ENCODE measurements at regions not wholly inside any gene's neighbourhood (a gene's known extent, or its start where the extent isn't known, plus 50 kb on each side); places are given as distances from the start of the nearest gene placed in this dataset.
"Not testable (repeated sequence)": the region's sequence is repeated elsewhere in the genome, so short reads cannot be mapped to it uniquely, and the experiment has no call there.

DNA sequence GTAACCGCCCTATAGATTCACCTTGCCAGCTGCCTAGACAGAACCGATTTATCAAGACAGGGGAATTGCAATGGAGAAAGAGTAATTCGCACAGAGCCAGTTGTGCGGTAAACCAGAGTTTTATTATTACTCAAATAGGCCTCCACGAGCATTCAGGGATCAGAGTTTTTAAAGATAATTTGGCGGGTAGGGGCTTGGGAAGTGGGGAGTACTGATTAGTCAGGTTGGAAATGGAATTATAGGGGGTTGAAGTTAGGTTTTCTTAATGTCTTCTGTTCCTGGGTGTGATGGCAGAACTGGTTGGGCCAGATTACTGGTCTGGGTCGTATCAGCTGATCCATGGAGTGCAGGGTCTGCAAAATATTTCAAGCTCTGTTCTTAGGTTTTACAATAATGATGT lies 756.9 kb upstream of the ADGRB3 start:
- not testable (repeated sequence) for DNase-seq (ENCODE audit: low read depth)

DNA sequence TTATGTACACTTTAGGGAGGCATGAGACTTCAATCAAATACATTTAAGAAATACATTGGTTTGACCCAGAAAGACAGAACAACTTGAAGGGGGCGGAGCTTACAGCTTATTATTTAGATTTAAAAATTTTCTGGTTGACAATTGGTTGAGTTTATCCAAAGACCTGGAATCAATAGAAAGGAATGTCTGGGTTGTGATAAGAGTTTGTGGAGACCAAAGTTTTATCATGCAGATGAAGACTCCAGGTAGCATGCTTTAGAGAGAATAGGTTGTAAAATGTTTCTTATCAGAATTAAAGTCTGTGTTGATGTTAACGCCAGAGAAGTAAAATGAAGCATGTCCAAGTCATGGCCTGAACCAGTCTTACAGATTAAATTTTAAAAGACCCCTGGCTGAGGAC lies 757.8 kb upstream of the ADGRB3 start:
- no peak for DNase-seq (ENCODE audit: low read depth)

DNA sequence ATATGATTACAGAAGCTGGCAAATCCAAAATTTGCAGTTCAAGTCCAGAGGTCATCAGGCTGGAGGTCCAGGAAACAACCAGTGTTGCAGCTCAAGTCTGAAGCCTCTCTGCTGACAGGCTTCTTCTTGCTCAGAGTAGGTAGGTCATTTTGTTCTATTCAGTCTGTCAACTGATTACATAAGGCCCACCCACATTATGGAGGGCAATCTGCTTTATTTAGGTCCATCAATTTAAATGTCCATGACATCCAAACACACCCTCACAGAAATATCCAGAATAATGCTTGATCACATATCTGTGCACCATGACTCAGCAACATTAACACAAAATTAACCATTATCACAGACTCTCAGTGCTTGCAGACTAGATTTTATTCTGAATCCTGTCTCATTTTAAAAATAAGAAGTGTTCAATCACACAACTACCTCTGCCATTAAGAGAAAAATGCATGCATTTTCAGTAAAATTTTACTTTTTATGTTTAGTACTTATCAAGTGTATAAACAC lies 759.2 kb upstream of the ADGRB3 start:
- peak; percentile 5 for DNase-seq (ENCODE audit: low read depth)

DNA sequence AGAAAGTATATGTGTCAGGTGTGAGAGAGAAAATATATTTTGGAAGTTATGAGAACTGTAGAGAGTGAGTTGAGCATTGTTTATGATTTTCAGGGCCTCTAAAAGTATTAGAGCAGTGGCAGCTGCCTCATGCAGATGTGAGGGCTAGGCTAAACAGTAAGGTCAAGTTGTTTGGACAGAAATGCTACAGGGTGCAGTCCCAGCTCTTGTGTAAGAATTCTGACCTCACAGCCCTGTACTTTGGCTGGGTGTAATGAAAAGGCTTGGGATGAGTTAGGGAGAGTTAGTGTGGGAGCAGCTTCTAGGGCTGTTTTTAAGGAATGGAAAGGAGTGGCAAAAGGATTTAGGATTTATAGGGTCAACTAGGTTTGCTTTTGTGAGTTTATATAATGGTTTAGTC lies 764.8 kb upstream of the ADGRB3 start:
- peak; percentile 9 for DNase-seq (ENCODE audit: low read depth)

DNA sequence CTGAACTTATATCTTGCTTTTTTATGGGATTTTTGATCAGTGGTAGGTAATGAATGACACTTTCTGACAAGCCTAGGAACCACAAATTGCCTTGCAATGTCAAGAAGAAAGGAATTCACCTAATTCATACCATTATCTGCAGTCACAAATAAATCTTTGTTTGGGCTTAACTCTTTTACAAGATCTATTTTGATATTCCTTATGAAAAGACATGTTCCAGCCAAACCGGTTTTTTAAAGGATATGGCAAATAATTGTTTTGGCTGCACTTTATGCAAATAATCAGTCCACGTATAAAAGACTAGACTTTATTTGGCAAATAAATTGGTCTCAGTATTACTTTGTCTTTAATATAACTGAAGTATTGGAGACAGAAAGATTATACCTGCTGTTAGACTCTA lies 771.7 kb upstream of the ADGRB3 start:
- no peak for DNase-seq (ENCODE audit: low read depth)

DNA sequence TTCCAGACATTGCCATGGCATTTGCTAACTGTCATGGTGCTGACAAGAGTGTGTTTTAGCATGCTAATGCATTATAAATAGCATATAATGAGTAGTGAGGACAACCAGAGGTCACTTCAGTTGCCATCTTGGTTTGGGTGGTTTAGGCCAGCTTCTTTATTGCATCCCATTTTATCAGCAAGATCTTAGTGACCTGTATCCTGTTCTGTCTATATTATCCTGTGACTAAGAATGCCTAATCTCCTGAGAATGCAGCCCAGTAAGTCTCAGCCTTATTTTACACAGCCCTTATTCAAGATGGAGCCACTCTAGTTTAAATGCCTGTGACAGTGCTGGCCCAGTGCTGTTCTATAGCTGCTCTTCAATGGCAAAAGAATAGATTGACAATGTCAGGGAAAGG lies 781.0 kb upstream of the ADGRB3 start:
- no peak for DNase-seq (ENCODE audit: low read depth)

DNA sequence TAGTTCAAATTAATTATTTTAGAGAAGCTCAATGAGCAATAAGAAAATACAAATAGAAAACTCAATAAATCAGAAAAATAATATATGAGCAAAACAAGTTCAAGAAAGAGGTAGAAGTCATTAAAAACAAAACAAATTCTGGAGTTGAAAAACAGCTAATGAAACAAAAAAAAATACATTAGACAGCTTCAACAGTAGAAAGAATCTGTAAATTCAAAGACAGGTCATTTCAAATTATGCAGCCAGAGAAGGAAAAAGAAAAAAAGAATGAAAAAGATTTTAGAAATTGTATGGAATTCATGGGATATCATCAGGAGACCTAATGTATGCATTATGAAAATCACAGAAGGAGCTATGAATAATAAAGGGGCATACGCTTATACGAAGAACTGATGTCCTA lies 795.3 kb upstream of the ADGRB3 start:
- DNase-seq (ENCODE audit: low read depth) = no peak

DNA sequence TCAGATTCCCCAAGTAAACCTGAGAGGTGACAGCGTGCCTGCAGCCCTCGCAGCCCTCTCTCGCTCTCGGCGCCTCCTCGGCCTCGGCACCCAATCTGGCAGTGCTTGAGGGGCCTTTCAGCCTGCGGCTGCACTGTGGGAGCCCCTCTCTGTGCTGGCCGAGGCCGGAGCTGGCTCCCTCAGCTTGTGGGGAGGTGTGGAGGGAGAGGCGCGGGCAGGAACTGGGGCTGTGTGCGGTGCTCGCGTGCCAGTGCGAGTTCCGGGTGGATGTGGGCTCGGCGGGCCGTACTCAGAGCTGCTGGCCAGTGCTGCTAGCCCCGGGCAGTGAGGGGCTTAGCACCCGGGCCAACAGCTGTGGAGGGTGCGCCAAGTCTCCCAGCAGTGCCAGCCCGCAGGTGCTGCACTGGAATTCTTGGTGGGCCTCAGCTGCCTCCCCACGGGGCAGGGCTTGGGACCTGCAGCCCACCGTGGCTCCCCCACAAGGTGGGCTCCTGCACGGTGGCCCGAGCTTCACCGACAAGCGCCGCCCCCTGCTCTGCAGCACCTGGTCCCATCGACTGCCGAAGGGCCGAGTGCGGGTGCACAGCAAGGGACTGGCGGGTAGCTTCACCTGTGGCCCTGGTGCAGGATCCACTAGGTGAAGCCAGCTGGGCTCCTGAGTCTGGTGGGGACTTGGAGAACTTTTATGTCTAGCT lies 809.7 kb upstream of the ADGRB3 start:
- DNase-seq (ENCODE audit: low read depth) = no peak

DNA sequence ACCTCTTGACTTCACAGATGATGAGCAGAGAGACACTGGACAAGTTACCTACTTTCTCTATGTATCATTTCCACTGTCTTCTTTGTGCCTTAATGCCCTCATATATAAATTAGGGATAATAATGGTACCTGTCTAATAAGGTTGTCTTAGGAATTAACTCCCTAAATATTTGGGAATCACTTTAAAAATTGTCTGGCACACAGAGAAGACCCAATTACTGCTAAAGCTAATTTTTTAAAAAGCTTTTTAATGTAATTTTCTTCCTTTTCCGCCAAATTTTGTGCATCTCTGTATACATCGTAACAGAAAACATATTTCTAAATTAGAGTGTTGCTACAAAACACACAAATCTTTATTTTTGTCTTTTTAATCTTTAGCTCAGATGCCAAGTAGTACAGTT lies 816.8 kb upstream of the ADGRB3 start:
- no peak for DNase-seq (ENCODE audit: low read depth)

DNA sequence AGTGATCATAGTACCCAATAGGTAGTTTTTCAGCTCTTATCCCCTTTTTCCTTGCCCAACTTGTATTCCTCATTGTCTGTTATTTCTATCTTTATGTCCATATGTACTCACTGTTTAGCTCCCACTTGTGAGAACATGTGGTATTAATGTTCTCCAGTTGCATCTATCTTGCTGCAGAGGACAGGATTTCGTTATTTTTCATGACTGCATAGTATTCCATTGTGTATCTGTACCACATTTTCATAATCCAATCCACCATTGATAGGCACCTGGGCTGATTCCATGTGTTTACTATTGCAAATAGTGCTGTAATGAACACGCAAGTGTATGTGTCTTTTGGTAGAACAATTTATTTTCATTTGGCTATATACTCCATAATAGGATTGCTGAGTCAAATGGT lies 819.5 kb upstream of the ADGRB3 start:
- DNase-seq (ENCODE audit: low read depth) = no peak

DNA sequence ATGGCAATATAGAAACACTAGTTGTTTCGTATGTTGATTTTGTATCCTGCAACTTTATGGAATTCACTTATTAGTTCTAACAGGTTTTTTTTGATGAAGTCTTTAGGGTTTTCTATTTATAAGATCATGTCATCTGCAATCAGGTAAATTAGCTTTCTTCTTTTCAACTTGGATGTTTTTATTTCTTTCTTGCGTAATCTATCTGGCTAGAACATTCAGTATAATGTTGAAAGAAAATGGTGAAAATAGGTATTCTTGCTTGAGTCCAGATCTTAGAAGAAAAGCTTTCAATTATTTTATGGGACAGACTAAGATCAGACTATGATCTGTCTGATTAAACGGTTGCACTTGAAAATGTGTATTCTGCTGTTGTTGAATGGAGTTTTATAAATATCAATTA lies 820.8 kb upstream of the ADGRB3 start:
- no peak for DNase-seq (ENCODE audit: low read depth)

DNA sequence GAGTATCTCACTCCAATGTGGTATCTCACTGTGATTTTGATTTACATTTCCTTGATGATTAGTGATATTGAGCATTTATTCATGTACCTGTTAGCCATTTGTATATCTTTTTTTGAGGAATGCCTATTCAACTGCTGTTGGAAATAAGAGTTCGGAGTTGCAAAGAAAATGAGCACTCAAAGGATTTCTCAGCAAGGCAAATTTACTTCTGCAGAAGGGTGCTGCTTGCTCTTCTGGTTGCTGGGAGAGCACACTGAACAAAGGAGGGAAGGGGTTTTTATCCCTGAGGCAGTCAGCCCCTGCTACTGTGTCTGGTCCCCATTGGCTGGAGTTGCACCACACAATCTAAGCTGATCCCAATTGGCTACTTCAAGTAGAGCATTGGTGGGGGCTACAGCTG lies 822.4 kb upstream of the ADGRB3 start:
- no peak for DNase-seq (ENCODE audit: low read depth)

DNA sequence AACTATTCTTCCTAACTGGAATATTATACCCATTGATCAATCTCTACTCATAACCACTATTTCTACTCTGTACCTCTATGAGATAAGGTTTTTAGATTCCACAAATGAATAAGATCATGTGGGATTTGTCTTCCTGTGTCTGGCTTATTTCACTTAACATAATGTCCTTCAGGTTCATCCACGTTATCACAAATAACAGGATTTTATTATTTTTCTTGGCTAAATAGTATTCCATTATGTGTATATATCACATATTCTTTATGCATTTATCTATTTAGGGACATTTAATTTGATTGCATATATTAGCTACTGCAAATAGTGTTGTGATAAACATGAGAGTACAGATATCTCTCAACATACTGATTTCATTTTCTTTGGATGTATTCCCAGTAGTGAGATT lies 823.0 kb upstream of the ADGRB3 start:
- no peak for DNase-seq (ENCODE audit: low read depth)

DNA sequence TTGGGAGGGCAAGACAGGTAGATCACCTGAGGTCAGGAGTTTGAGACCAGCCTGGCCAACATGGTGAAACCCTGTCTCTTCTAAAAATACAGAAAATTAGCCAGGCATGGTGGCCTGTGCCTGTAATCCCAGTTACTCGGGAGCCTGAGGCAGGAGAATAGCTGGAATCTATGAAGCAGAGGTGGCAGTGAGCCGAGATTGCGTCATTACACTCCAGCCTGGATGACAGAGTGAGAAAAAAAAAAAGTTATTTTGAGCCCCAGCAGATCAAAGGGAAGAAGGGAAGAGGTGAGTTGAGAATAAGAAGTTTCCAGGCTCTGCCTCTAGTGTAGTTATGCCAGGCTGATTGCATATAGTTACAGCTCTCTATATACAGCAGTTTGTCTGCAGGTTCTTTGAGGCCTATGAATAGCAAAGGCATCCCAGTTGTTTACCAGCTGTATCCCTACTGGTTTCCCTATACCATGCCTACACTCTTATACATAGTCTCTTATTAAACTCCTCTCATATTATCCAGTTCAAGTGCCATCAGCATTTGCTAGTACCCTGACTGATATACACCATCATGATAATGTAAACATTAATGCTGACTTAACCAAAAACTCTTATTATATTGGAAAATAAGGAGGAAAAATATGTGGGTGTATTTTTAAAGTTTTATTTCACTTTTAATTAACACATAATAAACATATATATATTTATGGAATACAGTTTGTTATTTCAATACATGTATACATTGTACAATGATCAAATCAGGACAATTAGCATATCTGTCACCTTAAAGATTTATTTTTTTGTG lies 823.6 kb upstream of the ADGRB3 start:
- DNase-seq (ENCODE audit: low read depth) = no peak

DNA sequence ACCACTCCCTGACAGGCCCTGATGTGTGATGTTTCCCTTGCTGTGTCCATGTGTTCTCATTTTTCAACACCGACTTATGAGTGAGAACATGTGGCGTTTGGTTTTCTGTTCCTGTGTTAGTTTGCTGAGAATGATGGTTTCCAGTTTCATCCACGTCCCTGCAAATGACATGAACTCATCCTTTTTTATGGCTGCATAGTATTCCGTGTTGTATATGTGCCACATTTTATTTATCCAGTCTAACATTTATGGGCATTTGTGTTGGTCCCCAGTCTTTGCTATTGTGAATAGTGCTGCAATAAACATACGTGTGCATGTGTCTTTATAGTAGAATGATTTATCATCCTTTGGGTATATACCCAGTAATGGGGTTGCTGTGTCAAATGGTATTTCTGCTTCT lies 830.3 kb upstream of the ADGRB3 start:
- not testable (repeated sequence) for DNase-seq (ENCODE audit: low read depth)

DNA sequence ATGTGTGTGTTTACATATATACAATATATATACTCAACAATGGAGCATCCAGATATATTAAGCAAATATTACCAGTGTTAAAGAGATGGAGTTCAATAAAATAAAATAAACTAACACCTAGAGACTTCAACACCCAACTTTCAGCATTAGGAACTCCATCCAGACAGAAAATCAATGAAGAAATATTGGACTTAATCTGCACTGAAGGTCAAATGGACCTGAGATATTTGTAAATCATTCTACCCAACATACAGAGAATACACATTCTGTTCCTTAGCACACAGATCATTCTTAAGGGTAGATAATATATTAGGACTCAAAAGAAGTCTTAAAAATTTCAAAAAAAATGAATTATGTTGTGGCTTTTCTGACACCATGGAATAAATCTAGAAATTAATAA lies 832.3 kb upstream of the ADGRB3 start:
- no peak for DNase-seq (ENCODE audit: low read depth)

DNA sequence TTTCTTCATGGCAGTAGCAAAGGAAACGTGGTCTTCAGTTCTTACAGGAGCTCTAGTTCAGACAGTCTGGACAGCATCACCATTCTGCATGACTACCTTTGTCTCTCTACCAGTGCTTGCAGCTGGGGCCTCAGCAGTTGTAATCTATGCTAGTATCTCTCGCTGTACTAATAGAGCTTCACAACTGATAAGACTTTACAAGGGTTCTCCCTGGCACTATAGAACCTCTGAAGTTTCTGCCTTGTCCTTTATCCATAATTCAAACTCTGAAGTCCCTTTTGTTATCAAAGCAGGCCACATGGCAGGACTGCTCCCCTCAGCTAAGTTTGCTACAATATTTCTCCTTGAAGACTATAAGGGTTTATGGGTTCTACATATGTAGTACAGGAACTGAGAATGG lies 842.1 kb upstream of the ADGRB3 start:
- no peak for DNase-seq (ENCODE audit: low read depth)

DNA sequence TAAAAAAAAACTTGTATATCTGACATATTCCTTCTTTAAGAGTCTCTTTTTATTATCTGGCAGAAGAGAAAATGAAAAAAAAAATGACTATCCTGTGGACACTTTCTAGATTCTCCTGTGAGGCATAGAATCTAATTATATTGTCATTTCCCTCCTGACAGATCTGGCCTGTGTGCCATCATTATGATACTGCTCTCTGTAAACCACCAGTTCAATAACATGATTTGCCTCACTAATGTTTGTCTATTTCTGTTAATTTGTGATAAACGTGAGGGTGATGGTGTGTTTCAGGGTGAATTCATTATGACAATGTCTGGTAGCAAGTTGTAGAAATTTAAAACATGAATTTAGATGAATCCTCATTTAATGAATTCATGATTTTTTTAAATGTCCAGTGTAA lies 844.5 kb upstream of the ADGRB3 start:
- no peak for DNase-seq (ENCODE audit: low read depth)

DNA sequence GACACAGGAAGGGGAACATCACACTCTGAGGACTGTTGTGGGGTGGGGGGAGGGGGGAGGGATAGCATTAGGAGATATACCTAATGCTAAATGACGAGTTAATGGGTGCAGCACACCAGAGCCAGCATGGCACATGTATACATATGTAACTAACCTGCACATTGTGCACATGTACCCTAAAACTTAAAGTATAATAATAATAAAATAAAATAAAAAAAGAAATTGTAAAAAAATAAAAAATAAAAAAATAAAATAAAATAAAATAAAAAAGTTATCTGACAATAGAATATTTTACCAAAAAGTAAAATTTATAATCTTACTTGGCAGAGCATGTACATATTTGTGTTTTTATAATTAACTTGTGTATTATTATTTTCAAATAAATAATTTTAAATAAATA lies 848.0 kb upstream of the ADGRB3 start:
- DNase-seq (ENCODE audit: low read depth) = not testable (repeated sequence)

DNA sequence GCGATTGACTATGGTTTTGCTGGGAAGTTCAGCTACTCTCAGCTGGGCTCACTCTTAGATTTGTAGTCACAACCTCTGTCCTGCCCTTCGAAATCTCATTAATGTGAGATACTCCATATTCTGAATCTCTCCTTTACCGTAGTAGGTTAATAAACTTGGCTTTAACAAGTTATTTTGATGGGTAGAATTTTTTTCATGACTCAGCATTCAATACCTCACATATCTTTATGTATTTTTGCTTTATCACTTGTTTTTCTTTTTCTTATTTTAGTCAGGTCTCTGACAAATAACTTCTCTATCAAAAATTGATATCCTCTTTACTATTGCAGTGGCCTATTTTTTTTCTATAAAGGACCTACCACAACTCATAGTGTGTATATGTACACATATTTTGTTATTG lies 855.2 kb upstream of the ADGRB3 start:
- no peak for DNase-seq (ENCODE audit: low read depth)

DNA sequence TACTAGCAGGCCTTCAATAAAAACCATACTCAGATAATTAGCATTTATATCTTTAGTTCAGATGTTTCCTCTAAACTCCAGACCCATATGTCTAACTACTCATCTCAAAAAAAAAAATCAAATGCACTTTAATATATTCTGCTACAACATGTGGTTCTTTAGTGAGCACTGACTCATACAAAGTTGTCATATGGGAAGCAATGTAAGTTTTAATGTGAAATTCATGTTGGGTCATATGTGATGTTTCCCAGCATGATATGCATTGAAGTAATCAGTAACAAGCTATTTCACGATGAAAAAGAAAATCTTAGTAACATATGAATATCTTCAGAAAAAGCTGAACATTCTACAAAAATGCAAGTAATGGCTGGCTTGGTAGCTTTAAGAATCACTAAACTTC lies 859.7 kb upstream of the ADGRB3 start:
- no peak for DNase-seq (ENCODE audit: low read depth)

DNA sequence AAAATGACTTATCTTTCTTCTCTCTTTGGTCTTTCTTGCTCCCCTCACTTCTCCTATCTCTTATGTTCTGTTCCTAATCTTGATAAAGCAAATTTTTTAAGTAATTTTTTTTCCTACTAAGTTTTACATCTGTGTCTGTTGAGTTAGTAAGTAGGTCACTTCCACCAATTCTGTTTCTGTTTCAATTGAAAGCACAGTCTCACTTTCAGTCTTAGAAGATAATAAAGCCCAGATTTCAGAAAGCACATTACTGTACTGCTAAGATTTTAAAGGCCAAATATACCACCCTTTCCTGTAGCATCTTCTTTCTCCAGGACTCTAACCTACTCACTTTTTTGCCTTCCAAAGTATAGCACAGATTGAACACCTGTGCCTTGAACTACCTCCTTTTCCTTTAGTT lies 866.1 kb upstream of the ADGRB3 start:
- DNase-seq (ENCODE audit: low read depth) = no peak

DNA sequence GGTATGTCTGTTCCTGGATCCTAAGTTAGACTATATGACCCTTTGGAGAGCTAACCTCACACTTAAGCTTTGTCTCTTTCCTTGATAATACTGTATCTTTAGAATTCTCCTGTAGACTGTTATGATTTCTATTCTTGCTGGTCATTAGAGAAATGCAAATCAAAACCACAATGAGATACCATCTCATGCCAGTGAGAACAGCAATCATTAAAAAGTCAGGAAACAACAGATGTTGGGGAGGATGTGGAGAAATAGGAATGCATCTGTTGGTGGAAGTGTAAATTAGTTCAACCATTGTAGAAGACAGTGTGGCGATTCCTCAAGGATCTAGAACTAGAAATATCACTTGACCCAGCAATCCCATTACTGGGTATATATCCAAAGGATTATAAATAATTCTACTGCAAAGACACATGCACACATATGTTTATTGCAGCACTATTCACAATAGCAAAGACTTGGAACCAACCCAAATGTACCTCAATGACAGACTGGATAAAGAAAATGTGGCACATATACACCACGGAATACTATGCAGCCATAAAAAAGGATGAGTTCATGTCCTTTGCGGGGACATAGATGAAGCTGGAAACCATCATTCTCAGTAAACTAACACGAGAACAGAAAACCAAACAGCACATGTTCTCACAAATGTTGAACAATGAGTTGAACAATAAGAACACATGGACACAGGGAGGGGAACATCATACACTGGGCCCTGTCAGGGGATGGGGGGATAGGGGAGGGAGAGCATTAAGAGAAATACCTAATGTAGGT lies 867.8 kb upstream of the ADGRB3 start:
- not testable (repeated sequence) for DNase-seq (ENCODE audit: low read depth)
